ENCODE measurements at regions not wholly inside any gene's neighbourhood (a gene's known extent, or its start where the extent isn't known, plus 50 kb on each side); places are given as distances from the start of the nearest gene placed in this dataset.

- no peak for DNase-seq (ENCODE audit: low spot score)
- intact Hi-C loops (cut with DNase I), result no loop called here
Measured at GRCh38 chr1:192070213-192070612, 88.0 kb upstream of the RGS18 start.

DNA sequence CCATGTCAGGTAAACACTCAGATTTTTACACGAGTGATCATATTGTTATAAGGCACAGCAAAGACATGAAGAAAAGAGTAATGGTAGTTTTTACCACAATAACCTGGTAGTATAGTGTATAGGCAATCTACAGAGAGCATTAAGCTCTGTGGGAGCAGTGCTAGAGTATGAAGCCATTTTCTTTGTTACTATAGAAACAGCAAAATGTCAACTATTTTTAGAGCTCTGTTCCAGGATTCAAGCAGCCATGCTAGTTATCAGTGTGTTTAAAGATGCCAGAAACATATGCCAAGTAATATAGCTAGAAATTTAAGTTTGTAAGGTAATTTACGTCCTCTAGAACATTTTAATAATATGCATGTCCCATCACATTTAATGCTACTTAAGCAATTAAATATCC lies 77.6 kb upstream of the RGS18 start:
- intact Hi-C loops (cut with DNase I), result no loop called here
- DNase-seq (ENCODE audit: low spot score), result no peak

DNA sequence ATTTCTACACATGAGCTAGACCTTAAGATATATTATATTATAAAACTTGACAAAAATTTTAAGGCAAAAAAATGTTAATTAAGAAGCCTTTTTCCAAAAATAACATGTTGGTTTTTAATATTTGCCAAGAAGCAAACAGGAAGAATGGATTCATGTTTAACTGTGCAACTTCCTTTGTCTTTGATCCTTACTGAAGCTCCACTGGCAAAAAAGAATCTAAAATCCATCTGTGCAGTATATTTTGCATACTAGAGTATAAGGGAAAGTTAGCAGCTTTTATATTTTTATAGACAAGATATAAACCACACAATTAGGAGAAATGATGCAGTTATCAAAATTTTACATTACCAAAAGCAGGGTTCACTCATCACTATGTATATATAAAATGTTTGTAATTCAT lies 76.9 kb upstream of the RGS18 start:
- intact Hi-C loops (cut with DNase I), result no loop called here
- DNase-seq (ENCODE audit: low spot score), result no peak

- intact Hi-C loops (cut with DNase I), result no loop called here
- DNase-seq (ENCODE audit: low spot score), result no peak
Measured at GRCh38 chr1:192086644-192087043, 71.6 kb upstream of the RGS18 start.

DNA sequence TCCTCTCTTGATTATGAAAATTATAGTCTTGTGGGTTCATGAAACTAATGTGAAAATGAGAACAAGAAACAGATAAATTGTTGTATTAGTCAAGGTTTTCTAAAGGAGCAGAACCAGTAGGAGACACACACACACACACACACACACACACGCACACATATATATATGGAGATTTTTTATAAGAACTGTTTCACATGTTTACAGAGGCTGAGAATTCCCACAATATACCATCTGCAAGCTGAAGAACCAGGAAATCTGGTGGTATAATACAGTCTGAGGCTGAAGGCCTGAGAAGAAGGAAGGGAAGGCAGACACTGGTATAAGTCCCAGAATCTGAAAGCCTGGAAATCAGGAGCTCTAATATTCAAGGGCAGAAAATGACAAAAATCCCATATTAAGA lies 70.9 kb upstream of the RGS18 start:
- intact Hi-C loops (cut with DNase I), result no loop called here
- no peak for DNase-seq (ENCODE audit: low spot score)

DNA sequence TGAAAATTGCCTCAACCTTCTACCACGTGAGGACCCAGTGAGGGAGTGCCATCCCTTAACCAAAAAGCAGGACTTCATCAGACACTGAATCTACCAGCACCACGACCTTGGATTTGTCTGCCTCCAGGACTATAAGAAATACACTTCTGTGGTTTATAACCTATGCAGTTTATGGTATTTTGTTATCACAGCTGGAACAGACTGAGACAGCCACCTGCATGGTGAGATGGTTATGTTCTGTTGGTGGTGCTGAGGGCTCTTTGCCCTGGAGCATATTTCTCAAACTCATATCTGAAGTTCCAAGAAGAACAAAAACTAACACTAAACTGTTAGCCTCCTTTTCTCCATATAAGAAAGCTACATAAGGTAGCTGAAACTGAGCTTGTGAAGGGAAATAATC lies 69.8 kb upstream of the RGS18 start:
- intact Hi-C loops (cut with DNase I), result no loop called here
- no peak for DNase-seq (ENCODE audit: low spot score)

- intact Hi-C loops (cut with DNase I), result no loop called here
- no peak for DNase-seq (ENCODE audit: low spot score)
Measured at GRCh38 chr1:192098001-192098400, 60.3 kb upstream of the RGS18 start.

GRCh38 chr1:192099328-192099727 lies 58.9 kb upstream of the RGS18 start:
- DNase-seq (ENCODE audit: low spot score), result no peak
- intact Hi-C loops (cut with DNase I), result no loop called here

DNA sequence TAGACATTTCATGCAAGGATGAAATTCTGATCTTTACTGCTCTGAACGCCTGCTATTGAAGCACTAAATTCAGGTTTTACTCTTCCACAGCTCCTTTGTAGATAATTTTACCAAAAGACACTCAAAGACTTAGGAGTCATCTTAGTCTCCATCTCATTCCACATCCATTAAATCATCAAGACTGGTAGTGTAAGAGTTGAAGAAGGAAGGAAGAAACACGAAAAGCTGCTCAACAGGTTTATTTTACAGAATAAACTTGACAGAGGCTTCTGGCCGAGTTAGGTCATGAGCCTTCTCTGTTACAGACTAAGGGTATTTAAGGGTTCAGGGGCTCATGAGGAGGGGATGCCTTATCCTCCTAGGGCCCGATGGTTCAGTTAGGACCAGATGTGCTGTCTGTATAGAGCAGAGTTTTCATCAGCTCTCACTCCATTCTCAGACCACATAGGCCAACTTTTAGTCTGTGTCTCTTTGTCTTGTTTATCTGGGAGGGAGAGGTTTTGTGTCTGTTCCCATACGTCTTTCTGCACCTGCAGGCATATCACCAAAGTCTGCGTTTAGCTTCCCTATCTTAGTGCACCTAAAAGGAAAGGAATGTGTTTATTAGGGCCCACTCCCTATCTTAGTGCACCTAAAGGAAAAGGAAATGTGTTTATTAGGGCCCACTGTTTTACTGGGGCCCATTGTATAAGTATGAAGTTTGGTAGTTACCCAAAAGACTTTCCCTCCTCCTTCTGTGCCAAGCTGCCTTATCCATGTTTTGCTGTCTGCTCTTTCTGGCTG lies 57.4 kb upstream of the RGS18 start:
- no peak for DNase-seq (ENCODE audit: low spot score)
- intact Hi-C loops (cut with DNase I), result no loop called here

GRCh38 chr1:192104128-192104527 lies 54.1 kb upstream of the RGS18 start:
- intact Hi-C loops (cut with DNase I), result no loop called here

GRCh38 chr1:192104852-192105251 lies 53.4 kb upstream of the RGS18 start:
- no peak for DNase-seq (ENCODE audit: low spot score)
- intact Hi-C loops (cut with DNase I), result no loop called here

More at GRCh38 chr1:192104128-192104527, 54.1 kb upstream of the RGS18 start:
- no peak for DNase-seq (ENCODE audit: low spot score)

- no peak for DNase-seq (ENCODE audit: low spot score)
- intact Hi-C loops (cut with DNase I), result no loop called here
Measured at GRCh38 chr1:192108161-192108560, 50.1 kb upstream of the RGS18 start.

All from cardiac septum (tissue), 1 donor.